Activated CD8-positive, alpha-beta T cell treated with anti-CD3 and anti-CD28 coated beads, Interleukin-2, amount 10 ng/mL, durations not matched to agents 7 days and 5 days (primary cell): ENCODE measurements at regions not wholly inside any gene's neighbourhood (a gene's known extent, or its start where the extent isn't known, plus 50 kb on each side); places are given as distances from the start of the nearest gene placed in this dataset.
"Not testable (repeated sequence)": the region's sequence is repeated elsewhere in the genome, so short reads cannot be mapped to it uniquely, and the experiment has no call there.

Source experiments
- ATAC-seq: fragments of 150-1000 bp; cut with Tn5 transposase; one replicate; pipeline ENCODE4 v1.10.0; 2021; ENCODE audit warnings: moderate library complexity
- CTCF ChIA-PET: fragments of 350-600 bp; sonication (Branson Sonifier 250); formaldehyde crosslinking; loops from one replicate; lab custom pipeline; 2021; ENCODE audit warnings: antibody characterized with exemption; lab: Charles Lee
- POLR2A ChIA-PET: fragments of 350-600 bp; sonication (Branson Sonifier 250); formaldehyde crosslinking; loops from one replicate; lab custom pipeline; 2021; ENCODE audit warnings: antibody characterized with exemption; lab: Charles Lee
- DNase-seq: peaks from one replicate; pipeline ENCODE4 v3.0.0-alpha.2; 2020
- H3K27ac Mint-ChIP-seq: one replicate; pipeline ENCODE4 v1.8.0; 2021; ENCODE audit warnings: mild to moderate bottlenecking, mixed read lengths
- H3K27me3 Mint-ChIP-seq: one replicate; pipeline ENCODE4 v1.8.0; 2021; ENCODE audit warnings: low read depth, mixed read lengths
- H3K36me3 Mint-ChIP-seq: one replicate; pipeline ENCODE4 v1.8.0; 2021; ENCODE audit warnings: low read depth, mixed read lengths
- H3K4me1 Mint-ChIP-seq: one replicate; pipeline ENCODE4 v1.8.0; 2021; ENCODE audit warnings: low read depth, mixed read lengths
- H3K4me3 Mint-ChIP-seq: one replicate; pipeline ENCODE4 v1.8.0; 2021; ENCODE audit warnings: mild to moderate bottlenecking, mixed read lengths
- H3K9me3 Mint-ChIP-seq: one replicate; pipeline ENCODE4 v1.8.0; 2022; ENCODE audit warnings: mixed read lengths; ENCODE audit not compliant: insufficient read depth

DNA sequence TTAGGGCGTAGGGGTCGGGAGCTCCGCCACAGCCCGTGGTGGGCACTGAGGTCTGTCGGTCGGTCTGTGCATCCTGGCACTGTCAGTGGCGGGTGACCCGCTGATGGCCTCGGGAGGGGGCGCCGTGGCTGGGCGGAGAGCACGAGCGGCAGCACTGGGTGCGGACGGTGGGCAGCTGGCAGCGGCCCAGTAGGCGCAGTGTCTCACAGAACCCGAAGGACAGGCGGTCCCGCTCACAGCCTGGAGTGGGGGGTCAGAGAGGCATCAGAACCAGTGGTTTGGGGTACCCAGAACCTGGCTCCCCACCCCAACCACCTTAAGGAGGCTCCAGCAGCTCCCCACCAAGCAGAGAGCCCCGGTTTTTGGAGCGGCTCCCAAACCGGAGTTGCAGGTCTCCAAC lies 124.9 kb upstream of the AKAP13 start:
- H3K9me3 Mint-ChIP-seq, ATAC-seq, CTCF ChIA-PET, H3K27ac Mint-ChIP-seq, H3K36me3 Mint-ChIP-seq, H3K4me3 Mint-ChIP-seq, H3K27me3 Mint-ChIP-seq, DNase-seq, POLR2A ChIA-PET: not testable (repeated sequence)
- H3K4me1 Mint-ChIP-seq: peaks cover 15% of the 10 kb centered on the region

DNA sequence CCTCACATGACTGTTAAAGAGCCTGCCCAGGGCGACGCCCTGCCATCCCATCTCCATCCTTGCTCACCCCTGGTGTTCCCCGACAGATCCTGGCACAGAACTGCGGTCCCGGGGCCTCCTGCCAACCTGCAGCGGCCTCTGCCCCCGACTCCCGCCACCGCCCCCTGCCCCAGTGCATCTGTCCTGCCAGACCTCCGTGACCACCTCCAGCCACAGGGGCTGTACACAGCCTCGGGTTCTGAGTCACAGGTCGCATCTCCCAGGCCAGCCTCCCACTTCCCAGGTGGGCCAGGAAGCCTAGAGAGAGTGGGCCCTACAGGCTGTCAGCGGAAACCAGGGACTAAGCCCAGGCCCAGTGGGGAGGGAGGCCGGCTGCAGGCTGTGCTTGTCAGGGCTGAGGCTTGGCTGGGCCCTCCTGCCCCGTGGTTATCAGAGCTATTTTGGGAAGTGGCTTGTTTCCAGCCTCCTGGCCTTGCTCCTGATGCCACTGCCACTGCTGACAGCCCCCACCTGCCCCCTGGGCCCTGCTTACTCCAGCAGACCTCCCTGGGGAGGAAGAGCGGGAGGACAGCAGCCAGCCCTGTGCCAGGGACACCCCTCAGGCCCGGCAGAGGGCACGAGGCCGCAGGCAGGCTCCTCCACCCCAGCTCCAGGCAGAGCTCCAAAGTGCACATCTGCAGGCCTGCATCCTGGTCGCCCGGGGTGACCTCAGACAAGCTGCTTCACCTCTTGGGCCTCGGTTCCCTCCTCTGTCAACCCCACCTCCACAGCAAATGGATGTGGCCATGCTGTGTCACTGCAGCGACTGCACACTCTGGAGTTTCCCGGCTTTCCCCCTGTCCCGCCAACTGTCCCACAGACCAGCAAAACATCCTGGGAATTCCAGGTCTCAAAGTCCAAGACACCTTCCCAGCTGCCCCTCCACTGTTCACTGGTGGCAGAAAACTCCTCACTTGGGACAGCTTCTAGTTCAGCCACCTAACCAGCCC lies 124.1 kb upstream of the AKAP13 start:
- POLR2A ChIA-PET, H3K4me3 Mint-ChIP-seq, DNase-seq, H3K36me3 Mint-ChIP-seq, H3K27me3 Mint-ChIP-seq, ATAC-seq, CTCF ChIA-PET, H3K9me3 Mint-ChIP-seq: not testable (repeated sequence)
- peak overlapping the region; percentile 46 for H3K27ac Mint-ChIP-seq
- peaks cover 15% of the 10 kb centered on the region for H3K4me1 Mint-ChIP-seq

DNA sequence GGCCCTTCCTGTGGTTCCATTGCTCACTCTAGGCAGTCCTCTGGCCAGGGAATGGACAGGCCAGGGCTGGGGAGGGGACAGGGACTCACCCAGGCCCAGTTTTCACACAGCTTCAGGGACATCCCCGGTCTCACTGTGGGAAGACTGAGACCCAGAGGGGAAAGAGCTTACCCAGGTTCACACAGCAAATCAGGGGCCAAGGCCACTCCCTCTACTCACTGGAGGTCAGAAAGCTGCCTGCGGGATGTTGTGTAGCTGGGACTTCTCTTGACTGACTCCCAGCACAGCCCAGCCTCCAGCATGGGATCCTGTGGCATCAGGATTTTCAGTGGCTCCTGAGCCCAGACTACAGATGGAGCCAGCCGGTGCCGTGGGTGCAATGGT lies 122.3 kb upstream of the AKAP13 start:
- H3K4me3 Mint-ChIP-seq, H3K36me3 Mint-ChIP-seq, DNase-seq, H3K27me3 Mint-ChIP-seq, CTCF ChIA-PET, H3K9me3 Mint-ChIP-seq, ATAC-seq, POLR2A ChIA-PET: not testable (repeated sequence)
- Mint-ChIP-seq H3K27ac (peak overlapping the region; percentile 80), H3K4me1 (peaks cover 15% of the 10 kb centered on the region)

DNA sequence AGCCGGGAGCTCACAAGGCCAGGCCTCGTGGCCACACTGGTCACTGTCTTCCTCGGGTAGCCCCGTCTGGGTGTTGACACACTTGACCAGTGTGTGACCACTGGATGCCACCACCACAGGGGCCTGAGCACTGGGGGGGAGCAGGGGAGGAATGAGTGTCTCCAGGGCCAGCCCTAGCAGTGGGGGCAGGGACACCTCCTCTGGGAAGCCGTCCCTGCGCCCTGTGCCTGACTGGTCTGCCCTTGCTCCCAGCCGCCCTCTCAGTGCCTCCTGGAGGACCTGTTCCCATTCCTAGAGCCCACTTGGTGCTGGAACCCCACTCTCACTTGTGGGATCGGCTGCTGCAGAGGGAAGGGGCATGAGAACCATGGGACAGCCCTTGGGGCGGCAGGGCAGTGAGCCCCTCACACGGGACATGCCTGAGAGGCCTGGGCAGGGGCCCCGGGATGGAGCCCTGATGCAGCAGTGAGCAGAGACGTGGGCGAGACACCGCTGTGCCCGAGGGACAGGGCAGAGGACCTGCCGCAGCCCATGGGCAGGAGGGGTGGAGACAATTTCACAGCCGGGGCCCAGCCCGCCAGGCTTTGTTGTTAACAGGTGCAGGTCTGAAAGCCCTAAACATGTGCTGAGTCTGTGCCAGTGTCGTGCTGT lies 121.7 kb upstream of the AKAP13 start:
- POLR2A ChIA-PET, DNase-seq, H3K27ac Mint-ChIP-seq, ATAC-seq, CTCF ChIA-PET, H3K36me3 Mint-ChIP-seq, H3K4me3 Mint-ChIP-seq, H3K27me3 Mint-ChIP-seq, H3K9me3 Mint-ChIP-seq: not testable (repeated sequence)
- H3K4me1 Mint-ChIP-seq: peaks cover 15% of the 10 kb centered on the region

DNA sequence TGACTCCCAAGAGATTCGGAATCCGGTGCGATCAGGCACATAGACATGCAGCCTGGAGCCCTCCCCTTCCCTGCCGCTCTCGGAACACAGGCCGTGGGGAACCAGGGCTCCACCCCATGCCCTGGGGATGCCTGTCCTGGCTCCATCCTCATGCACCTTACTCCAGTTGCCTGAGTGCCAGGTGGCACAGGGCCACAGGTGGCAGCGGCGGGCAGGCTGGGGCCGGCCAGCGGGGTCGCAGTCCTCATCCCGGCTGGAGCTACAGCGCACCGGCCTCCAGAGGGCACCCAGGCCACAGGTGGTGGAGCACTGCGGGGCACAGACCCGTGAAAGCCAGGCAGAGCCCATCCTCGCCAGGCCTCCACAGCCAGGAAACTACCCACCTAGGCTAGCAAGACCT lies 119.9 kb upstream of the AKAP13 start:
- H3K9me3 Mint-ChIP-seq, H3K36me3 Mint-ChIP-seq, CTCF ChIA-PET, POLR2A ChIA-PET, DNase-seq, ATAC-seq, H3K27me3 Mint-ChIP-seq, H3K27ac Mint-ChIP-seq, H3K4me3 Mint-ChIP-seq: not testable (repeated sequence)
- peaks cover 15% of the 10 kb centered on the region for H3K4me1 Mint-ChIP-seq

DNA sequence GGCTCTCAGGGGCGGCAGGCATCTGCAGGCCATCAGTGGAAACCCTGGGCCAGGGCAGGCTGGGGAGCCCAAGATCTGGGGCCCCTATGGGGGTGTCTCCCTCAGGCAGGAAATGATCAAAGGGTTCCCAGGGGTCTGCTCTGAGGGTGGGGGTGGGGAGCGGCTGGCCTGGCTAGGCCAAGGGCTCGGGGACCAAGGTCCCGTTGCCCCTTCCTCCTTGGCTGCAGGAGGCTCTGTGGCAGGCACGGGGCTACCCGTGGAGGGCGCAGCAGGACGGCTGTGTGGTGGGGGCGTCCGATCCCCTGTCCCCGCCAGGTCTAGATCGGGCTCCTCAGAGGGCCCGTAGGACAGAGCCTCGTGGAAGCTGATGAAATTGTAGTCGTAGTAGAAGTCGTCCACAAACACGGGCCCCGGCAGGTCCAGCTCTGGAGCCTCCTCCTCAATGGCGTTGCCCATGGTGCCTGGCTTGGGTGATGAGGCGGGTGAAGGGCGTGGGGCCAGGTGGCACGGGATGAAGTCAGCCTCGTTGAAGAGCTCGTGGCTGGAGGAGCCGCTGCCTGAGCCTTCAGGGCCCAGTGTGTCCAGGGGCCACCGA lies 117.8 kb upstream of the AKAP13 start:
- CTCF ChIA-PET, H3K27me3 Mint-ChIP-seq, POLR2A ChIA-PET, DNase-seq, H3K4me1 Mint-ChIP-seq, H3K9me3 Mint-ChIP-seq, H3K27ac Mint-ChIP-seq, H3K36me3 Mint-ChIP-seq, H3K4me3 Mint-ChIP-seq, ATAC-seq: not testable (repeated sequence)

DNA sequence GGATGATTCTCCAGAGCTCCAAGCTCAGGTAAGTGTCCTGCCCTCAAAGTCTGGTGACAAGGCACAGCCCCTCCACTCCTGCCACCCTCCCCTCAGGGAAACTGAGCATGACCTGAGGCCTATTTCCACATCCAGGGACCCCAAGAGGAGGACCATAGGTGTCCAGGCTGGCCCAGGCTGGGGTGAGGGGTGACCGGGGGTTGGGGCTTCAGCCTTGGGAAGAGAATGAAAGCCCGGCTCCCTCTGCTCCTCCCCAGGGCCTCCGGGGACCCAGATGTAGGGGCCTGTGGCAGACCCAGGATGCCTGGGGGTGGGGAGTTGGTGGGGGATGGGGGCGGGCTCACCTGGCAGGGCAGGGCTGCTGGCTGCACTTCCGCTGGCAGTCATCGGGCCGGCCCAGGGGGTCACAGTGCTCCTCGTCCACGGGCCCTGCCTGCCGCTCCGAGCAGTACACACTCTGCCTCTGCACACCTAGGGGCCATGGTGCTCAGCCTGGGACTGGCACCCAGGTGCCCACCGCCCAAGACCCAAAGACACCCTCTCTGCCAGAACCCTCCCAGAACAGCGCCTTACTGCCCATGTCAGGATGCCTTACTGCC lies 116.5 kb upstream of the AKAP13 start:
- H3K4me1 Mint-ChIP-seq, ATAC-seq, DNase-seq, H3K36me3 Mint-ChIP-seq, H3K4me3 Mint-ChIP-seq, POLR2A ChIA-PET, CTCF ChIA-PET, H3K27ac Mint-ChIP-seq, H3K27me3 Mint-ChIP-seq, H3K9me3 Mint-ChIP-seq: not testable (repeated sequence)

DNA sequence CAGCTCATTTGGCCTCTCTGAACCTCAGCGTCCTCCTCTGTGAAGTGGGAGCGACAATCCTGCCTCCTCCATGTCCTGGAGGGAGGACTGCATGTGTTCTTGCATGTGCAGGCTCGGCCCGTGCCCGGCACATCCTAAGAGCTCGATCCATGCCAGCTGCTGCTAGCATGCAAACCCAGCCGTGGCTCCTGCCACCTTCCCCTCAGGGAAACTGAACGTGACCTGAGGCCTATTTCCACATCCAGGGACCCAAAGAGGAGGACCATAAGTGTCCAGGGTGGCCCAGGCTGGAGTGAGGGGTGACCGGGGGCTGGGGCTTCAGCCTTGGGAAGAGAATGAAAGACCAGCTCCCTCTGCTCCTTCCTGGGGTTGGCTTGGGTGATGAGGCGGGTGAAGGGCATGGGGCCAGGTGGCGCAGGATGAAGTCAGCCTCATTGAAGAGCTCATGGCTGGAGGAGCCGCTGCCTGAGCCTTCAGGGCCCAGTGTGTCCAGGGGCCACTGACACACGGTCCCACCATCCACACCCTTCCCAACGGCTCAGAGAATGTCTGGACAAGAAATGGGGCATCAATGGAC lies 115.7 kb upstream of the AKAP13 start:
- ATAC-seq, H3K27ac Mint-ChIP-seq, H3K36me3 Mint-ChIP-seq, H3K4me1 Mint-ChIP-seq, H3K9me3 Mint-ChIP-seq, H3K4me3 Mint-ChIP-seq, DNase-seq, POLR2A ChIA-PET, H3K27me3 Mint-ChIP-seq, CTCF ChIA-PET: not testable (repeated sequence)

DNA sequence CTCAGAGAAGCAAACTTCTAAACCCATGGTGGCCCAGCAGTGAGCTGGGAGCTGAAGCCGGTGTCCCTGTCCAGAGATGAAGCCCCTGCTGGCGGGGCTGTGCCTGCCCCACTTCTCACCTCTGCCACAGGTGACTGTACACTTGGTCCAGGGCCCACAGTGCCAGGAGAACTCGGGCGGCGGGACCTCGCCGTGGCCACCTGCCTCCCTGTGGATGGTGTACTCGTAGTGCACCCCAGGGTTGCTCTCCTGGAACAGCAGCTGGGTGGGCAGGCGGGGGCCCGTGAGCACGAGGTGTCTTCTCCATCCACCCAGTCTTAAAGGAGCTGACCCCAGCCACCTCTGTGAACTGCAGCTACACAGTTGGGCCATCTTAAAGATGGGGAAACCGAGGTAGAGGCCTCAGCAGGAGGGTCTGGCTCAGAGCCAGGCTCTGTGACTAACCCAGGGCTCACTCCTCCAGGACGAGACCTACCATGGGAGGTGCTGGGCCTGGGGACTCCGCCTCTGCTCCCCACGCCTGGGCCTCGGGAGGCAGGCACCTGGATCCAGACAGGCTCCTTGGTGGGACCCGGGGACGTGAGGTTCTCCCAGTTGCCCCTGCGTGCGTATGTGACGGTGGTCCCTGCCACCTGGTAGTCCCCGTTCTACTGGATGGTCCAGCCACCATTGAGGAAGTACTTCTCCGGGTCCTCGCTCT lies 113.1 kb upstream of the AKAP13 start:
- H3K4me1 Mint-ChIP-seq, H3K9me3 Mint-ChIP-seq, DNase-seq, POLR2A ChIA-PET, ATAC-seq, H3K27me3 Mint-ChIP-seq, H3K4me3 Mint-ChIP-seq, H3K27ac Mint-ChIP-seq, H3K36me3 Mint-ChIP-seq, CTCF ChIA-PET: not testable (repeated sequence)

DNA sequence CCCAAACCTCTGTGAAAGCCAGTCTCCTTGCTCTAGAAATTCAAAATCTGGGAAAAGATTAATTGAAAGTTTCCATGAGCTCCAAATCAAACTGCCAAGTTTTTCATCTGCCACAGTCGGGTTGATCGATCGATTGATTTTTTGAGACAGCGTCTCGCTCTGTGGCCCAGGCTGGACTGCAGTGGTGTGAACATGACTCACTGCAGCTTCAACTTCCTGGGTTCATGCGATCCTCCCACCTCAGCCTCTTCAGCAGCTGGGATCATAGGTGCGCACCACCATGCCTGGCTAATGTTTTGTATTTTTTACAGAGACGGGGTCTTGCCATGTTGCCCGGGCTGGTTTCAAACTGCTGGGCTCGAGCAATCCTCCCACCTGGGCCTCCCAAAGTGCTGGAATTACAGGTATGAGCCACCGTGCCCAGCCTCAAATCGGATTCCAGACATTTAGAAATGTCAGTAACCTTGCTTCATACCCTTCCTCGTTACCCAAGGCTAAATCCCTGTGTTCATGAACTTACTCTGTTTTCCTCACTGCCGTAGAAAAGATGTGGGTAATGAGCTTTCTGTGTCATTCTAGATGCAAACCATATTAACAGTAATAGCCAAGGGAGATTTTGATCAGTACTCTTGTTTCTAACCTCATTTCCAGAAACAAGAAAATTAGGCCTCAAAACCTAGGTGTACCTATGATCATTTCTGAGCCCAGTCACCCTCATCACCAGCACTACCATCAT lies 105.9 kb upstream of the AKAP13 start:
- ATAC-seq (no peak), DNase-seq (no peak)
- POLR2A ChIA-PET: no interaction called here
- Mint-ChIP-seq H3K36me3 (no peaks in the 10 kb centered on the region), H3K9me3 (no peaks in the 10 kb centered on the region), H3K4me1 (peaks cover 1% of the 10 kb centered on the region), H3K4me3 (no peak overlapping the region), H3K27me3 (no peaks in the 10 kb centered on the region), H3K27ac (no peak overlapping the region)
- CTCF ChIA-PET: interaction anchor here (1.0 to 2.3 kb wide), 2 partner anchors 16 to 139 kb away, joined by 3 to 7 read pairs; no protein-coding TSS in a partner anchor

DNA sequence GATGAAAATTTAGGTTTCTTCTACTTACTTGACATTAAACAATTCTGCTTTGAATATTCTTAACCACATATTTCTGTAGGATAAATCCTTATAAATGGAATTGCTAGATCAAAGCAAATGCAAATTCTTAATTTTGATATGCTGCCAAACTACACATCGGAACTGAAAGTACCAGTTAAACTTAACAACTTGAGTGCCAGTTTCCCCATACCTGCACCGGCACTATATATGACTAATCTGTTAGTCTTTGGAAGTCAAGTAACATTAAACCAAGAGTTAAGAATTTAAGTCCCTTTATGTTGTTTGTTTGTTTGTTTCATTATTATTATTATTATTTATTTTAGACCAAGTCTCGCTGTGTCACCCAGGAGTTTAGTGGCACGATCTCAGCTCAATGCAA lies 103.9 kb upstream of the AKAP13 start:
- CTCF ChIA-PET: no interaction called here

More for the DNA sequence above, 103.9 kb upstream of the AKAP13 start:
- ATAC-seq: no peak
- H3K4me3 Mint-ChIP-seq: no peak overlapping the region
- H3K36me3 Mint-ChIP-seq: no peaks in the 10 kb centered on the region
- no peak overlapping the region for H3K27ac Mint-ChIP-seq
- DNase-seq: no peak
- H3K4me1 Mint-ChIP-seq: peaks cover 12% of the 10 kb centered on the region
- POLR2A ChIA-PET: no interaction called here
- no peaks in the 10 kb centered on the region for H3K27me3 Mint-ChIP-seq
- H3K9me3 Mint-ChIP-seq: no peaks in the 10 kb centered on the region
